SKM-1 (cell line): ENCODE measurements at regions not wholly inside any gene's neighbourhood (a gene's known extent, or its start where the extent isn't known, plus 50 kb on each side); places are given as distances from the start of the nearest gene placed in this dataset.
"Not testable (repeated sequence)": the region's sequence is repeated elsewhere in the genome, so short reads cannot be mapped to it uniquely, and the experiment has no call there.

Source experiments
- DNase-seq: peaks from one replicate; lab custom pipeline; 2025; ENCODE audit not compliant: unreplicated experiment; lab: John Stamatoyannopoulos, UW

GRCh38 chr16:73418051-73418450 lies 370.1 kb upstream of the ZFHX3 start:
- no peak for DNase-seq

DNA sequence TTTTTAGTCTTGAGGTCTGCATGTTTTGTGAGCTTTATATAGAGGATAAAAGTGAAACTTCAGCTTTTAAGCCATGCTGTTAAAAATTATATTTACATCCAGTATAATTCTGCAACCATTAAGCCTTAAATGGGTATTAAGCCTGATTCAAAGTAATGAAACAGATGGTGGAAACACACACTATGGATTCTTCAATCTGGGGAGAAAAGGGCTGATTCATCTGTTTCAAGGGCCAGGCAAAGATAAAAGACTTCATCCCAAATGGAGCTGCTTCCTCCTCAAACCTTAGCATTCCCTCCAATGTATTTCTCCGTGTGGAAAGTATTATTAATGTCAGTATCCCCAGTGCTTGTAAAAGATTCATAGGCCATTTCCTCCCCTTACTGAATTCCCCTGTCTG lies 367.4 kb upstream of the ZFHX3 start:
- DNase-seq = no peak

- no peak for DNase-seq
These were observed 366.7 kb upstream of the ZFHX3 start for GRCh38 chr16:73414638-73415037.

GRCh38 chr16:73413830-73414190 lies 365.9 kb upstream of the ZFHX3 start:
- DNase-seq = no peak

DNA sequence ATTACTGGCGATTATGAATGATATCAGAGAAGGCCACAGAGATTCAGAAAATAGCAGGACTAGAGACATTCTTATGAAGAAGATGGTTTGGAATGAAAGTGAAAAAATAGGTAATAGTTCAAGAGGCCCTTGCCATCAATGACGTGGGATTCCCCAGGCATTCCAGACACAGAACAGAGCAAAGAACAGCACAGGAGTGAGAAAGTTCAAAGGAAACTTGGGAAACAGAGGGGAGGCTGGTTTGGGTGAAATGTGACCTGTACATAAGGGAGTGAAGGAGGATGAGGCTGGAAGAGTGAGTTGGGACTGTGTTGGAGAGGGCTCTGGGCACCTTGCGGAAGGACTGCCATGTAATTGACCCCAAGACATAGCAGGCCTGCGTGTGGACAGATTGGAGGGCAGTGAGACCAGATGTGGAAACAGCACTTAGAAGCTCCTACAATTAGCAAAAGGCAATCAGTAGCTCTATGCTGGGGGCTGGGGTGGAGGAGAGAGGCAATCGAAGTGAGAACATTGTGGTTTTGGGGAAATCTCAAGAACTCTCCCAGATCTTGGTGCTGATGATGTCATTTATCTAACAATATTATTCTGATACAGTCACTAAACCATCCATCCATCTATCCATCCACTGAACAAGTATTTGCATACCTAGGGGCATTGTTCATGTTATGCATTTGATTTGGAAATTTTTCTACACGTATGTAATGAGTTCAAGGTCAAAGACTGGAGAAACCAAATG lies 365.3 kb upstream of the ZFHX3 start:
- DNase-seq = no peak

DNA sequence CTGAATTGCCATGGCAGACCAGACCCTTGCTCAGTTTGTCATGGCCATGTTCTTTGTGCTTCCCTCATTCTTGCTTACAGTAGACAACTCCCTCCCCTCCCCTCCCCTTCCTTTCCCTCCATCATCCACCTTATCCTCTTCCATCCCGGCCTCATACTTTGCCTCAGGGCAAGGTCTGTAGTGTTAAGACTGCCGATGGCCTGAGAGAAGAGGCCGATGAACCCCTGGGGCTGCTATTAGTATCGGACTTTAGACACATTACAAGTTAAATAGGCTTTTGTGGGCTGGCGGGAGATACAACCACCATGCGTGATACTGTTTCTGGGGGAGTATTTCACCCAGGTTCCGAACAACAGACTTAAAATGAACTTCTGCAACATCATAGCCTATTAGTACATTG lies 364.5 kb upstream of the ZFHX3 start:
- no peak for DNase-seq

- DNase-seq = no peak
These were observed 360.8 kb upstream of the ZFHX3 start for GRCh38 chr16:73408716-73409115.

- no peak for DNase-seq
These were observed 360.4 kb upstream of the ZFHX3 start for GRCh38 chr16:73408311-73408710.

DNA sequence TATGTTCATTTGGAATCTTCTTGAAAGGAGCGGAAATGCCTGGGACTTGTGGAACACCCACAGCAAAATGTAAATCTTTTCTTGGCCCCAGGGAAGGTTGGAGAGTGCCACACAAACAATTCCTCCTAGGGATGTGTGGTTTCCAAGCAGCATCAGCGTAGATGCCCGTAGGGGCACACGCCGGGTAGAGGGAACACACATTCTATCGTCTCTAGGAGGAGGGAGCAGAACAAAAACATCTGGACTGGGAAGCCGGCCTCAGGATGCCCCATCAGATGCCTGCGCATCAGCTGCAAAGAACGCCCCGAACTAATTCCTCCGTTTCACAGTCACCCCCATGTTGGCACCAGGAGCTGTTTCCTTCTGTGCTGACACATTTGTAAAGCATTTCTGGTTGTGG lies 357.9 kb upstream of the ZFHX3 start:
- DNase-seq = no peak

- DNase-seq = no peak
These were observed 356.1 kb upstream of the ZFHX3 start for GRCh38 chr16:73404001-73404400.

GRCh38 chr16:73403291-73403690 lies 355.4 kb upstream of the ZFHX3 start:
- DNase-seq = no peak

DNA sequence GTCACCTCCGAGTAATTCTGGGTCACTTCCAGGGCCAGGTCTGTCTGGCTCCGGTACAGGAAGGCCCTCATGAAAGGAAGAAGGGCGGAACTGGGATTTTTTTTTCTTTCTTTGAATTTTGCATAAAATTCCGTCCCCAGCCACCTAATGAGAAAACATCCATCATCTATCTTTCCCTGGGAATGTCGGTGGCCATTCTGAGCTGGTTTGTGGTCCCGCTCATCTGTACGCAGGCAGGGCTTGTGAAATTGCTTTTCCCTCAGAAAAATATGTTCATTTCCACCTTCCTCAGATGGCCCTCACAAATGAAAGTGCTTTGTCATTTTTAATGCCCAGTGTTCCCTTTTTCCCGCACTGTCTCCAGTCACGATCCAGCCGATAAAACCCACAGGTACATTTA lies 353.0 kb upstream of the ZFHX3 start:
- no peak for DNase-seq

DNA sequence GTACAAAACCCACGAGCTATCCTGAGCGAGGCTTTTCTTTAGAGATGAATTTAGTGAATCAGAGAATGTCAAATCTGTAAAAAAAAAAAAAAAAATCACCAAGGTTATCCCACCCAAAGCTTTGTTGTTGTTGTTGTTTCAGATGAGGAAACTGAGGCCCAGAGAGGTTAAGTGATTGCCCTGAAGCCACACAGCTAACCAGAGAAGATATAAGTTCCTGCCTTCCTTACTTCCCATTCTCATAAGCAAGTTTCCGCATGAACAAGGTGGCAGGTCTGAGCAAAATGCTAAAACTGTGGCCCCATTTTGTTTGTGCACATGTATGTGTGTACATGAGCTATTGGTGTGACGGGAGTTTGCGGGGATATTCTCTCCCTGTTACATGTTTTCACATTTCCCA lies 352.1 kb upstream of the ZFHX3 start:
- no peak for DNase-seq

- DNase-seq = no peak
These were observed 351.6 kb upstream of the ZFHX3 start for GRCh38 chr16:73399486-73399885.

GRCh38 chr16:73398604-73399003 lies 350.7 kb upstream of the ZFHX3 start:
- DNase-seq = not testable (repeated sequence)

DNA sequence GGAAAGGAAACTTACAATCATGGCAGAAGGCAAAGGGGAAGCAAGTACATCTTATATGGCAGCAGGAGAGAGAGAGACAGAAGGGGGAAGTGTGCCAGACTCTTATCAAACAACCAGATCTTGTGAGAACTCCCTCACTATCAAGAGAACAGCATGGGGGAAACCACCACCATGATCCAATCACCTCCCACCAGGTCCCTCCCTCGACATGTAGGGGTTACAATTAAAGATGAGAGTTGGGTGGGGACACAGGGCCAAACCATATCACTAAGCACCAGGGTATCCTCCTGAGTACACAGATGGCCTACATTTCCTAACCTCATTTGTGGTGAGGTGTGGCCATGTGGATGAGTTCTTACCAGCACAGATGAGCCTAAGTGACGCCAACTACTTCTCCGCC lies 348.6 kb upstream of the ZFHX3 start:
- DNase-seq = no peak

DNA sequence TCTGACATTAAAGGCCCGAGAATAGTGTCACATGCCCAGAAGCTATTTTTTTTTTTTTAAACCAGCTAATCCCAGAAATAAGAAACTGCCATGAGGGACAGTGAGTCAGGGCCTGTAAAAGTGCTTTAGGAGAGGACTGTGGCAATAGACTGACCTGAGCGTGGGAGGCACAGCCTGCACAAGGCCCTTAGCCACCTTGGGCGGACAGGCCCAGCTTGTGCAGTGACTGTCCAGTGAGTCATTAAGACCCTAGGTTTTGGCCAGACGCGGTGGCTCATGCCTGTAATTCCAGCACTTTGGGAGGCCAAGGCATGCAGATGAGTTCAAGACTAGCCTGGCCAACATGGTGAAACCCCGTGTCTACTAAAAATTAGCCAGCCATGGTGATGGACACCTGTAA lies 343.0 kb upstream of the ZFHX3 start:
- no peak for DNase-seq

DNA sequence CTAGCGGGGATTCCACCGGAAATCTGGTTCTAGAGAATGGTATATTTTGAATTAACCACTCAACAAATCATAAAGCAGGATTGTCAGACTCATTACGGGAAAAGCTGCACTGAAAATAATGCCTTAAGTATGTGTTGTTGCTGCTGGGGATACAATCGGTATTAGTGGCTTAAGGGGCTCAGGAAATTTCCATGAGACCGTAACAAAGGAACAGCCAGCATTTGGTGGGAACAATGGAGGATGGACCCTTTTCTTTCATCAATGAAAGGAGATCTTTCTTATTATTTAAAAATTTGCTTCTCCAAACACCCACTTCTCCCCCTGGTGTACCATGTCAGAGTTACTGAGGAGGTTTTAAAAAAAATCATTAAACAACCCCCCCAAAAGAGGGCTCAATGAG lies 342.6 kb upstream of the ZFHX3 start:
- DNase-seq = no peak

GRCh38 chr16:73389085-73389484 lies 341.2 kb upstream of the ZFHX3 start:
- DNase-seq = no peak

GRCh38 chr16:73387979-73388378 lies 340.1 kb upstream of the ZFHX3 start:
- DNase-seq = no peak

DNA sequence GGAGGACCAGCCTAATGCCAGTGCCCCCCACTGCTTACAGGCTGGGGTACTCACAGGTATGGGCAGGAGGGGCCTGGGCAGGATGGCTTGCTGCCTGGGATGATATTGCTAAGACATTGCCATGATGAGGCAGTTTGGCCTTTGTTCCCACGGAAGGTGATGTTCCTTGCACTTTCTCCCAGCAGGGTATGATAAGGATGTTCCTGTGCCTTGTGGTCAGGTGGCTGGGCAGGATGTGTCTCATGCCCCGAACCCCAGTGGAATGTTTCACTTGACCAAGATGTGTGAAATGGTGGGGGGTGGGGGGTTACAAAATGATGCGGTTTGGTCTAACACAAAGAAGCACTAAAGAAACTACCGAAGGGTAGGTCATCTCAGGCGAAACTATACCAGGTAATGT lies 337.8 kb upstream of the ZFHX3 start:
- no peak for DNase-seq

DNA sequence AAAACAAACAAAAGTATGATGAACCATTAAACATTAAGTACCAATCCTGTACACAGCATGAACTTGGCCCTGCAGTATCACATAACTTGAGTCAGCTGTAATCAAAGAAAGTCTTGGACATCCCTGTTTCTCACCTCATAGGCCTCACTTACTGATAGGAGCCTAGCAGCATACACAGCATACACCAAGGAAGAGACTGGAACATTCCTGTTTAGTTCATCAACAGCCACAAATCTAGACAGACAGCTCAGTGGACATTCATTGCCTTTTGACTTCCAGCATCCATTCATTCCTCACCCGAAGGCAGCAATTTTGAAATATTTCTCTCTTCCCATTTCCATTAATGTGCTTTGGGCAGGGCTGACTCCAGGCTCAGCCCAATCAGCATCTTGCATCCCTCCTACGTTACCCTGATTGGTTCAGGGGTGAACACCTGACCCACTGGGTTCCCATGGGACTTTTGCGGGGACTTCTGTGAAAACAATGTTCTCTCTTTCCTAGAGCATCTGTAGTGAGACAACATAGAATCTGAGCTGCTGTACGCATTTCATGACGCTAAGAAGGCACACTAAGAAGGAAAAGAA lies 336.7 kb upstream of the ZFHX3 start:
- DNase-seq = no peak

GRCh38 chr16:73383988-73384365 lies 336.0 kb upstream of the ZFHX3 start:
- no peak for DNase-seq
